ENCODE measurements at regions not wholly inside any gene's neighbourhood (a gene's known extent, or its start where the extent isn't known, plus 50 kb on each side); places are given as distances from the start of the nearest gene placed in this dataset.
"Not testable (repeated sequence)": the region's sequence is repeated elsewhere in the genome, so short reads cannot be mapped to it uniquely, and the experiment has no call there.

DNA sequence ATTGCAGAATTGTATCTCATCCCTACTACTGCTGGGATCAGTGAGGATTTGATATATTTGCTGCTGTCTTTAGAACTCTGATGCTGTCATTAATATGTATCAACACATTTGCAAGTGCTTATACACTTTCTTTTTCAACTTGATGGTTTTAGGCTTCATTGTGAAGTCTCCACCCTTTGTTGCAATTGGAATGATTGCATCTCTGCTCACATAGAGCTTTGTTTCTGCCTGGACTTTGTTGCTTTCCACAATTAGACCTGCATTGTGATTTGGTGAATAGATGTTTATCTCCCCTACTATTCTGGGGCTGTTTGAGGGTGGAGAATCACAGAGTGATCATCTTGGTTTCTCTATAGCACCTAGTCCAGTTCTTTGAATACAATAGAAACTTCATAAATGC lies 666.7 kb downstream of the EPM2A start:
- DNase-seq (ENCODE audit: low read depth) = no peak

DNA sequence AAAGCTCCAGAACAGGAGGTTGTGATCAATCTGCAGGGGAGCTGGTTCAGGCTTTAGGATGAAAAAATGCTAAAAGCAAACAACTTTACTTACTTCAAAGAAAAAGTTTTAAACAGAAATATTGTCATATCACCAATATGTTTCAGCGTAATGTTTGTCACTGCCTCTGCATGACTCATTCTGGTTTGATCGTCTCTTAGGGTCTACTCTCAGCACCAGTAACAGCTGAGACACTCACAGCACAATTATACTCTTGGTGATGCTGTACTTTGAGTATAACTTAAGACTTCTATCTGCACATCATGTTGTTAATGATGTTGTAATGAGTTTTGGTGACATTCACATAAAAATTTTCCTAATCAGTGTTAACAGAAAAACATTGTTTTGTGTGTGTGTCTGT lies 665.4 kb downstream of the EPM2A start:
- DNase-seq (ENCODE audit: low read depth) = no peak

DNA sequence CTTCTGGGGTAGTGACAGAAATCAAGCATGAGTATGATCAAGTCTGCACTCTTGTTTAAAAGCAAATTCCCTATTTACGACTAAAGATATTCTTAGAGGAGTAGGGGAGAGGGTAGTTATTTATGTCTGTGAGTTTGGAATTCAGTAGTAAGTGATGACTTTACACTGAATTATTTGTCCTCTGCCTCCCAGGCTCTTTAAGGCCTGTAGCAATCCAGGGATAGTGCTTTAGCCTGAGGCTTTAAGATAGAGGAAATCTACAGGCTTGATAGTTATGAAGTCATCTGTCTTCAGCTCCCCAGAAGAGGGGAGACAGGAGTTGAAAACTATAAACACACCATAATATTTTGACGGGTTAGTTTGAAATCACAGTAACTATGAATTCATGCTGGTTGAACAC lies 664.5 kb downstream of the EPM2A start:
- no peak for DNase-seq (ENCODE audit: low read depth)

DNA sequence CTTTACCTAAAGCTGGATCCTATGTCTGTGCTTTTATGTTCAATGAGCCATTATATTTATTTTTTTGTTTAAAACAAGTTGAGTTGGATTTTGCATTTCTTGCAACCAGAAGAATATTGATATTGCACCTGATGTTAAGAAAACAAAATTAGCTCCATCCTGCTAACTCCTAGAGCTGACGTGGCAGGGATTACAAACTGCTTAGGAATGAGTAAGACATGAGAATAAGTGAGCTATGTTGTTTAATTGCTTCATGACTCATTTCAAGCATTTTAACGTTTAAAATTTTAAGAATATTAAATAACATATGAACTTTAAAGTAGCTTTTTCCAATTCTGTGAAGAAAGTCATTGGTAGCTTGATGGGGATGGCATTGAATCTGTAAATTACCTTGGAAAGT lies 663.5 kb downstream of the EPM2A start:
- DNase-seq (ENCODE audit: low read depth) = no peak

DNA sequence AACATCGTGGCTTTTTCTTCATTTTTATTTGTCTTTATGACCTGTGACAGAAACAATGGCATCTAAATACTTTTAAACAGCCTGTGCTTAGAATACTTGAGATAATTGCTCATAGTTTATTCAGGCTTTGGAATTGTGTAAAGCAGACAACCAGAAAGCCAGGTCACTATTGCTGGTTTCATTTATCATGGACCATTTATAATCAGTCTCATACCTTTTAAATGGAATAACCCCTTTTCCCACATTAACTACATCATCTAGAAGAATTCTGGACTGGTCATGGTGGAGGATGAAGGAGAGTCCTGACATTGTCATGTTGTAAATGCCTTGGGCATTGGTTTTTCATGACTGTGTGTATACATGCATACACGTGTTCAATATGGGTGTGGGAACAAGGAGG lies 661.5 kb downstream of the EPM2A start:
- DNase-seq (ENCODE audit: low read depth) = no peak

DNA sequence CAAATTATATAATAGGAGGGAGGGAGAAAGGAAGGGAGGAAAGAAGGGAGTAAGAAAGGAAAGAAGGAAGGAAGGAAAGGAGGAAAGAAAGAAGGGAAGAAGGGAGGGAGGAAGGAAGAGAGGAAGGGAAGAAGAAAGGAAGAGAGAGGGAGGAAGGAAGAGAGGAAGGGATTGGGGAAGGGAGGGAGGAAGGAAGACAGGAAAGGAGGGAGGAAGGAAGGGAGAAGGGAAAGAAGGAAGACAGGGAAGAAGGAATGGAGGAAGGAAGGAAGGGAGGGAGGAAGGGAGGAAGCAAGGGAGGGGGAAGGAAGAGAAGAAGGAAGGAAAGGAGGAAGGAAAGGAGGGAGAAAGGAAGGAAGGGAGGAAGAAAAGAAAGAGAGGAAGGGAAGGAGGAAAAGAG lies 660.5 kb downstream of the EPM2A start:
- DNase-seq (ENCODE audit: low read depth) = no peak

DNA sequence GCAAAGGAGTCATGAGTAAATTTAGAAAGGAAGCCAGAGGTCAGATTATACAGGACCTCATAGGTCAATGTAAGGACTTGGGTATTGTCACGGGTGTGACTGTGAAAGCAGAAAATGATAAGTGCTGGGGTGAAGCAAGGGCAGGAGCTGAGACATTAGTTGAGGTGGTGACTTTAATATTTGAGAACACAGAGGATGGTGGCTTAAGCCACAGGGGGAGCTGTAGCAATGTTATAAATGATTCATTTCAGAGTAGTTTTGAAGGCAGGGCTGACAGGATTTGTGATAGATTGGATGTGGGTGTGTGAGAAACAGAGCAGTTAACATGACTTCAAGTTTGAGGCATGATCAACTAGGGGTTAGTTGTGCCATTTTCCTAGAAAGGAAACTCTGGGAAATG lies 659.9 kb downstream of the EPM2A start:
- no peak for DNase-seq (ENCODE audit: low read depth)

DNA sequence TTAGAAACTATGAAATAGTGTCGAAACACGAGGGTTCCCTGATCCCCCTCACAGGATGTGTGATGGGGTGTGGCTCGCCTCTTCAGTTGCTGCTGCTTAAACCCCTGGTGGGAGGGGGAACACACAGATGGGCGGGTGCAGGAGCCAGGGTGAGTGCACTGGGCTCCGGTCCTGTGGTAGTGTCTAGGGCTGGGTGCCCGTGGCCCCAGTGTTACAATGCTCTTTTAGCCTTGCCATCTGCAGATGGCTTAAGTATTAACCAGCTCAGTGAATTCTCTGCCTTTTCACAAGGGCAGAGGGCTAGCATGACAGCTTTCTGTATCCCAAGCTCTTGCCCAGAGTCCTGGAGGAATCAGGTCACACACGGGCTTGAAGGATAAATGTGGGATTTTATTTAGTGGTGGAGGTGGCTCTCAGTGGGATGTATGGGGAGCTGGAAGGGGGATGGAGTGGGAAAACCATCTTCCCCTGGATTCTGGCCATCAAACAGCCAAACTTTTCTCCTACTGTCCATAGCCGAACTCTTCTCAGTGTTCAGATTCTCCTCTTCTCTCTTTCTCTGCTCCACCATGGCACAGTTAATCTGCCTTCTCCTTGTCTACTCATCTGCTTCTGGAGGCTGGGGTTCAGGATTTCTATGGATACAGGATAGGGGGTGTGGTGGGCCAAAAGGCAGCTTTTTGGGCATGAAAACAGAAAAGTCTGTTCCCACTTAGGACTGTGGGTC lies 659.0 kb downstream of the EPM2A start:
- no peak for DNase-seq (ENCODE audit: low read depth)

DNA sequence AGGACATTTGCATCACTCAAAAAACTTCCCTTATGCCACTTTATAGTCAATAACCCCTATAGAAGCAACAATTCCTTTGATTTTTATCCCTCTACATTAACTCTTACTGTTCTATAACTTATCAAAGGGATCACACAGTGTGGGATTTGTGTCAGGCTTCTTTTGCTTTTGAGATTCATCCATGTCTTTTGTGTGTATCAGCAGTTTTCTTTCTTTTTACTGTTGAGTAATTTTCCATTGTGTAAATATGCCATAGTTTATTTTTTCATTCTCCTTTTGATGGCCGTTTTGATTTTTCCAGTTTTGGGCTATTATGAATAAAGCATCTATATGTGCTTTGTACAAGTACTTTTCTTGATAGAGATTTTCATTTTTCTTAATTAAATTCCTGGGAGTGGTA lies 657.9 kb downstream of the EPM2A start:
- no peak for DNase-seq (ENCODE audit: low read depth)

DNA sequence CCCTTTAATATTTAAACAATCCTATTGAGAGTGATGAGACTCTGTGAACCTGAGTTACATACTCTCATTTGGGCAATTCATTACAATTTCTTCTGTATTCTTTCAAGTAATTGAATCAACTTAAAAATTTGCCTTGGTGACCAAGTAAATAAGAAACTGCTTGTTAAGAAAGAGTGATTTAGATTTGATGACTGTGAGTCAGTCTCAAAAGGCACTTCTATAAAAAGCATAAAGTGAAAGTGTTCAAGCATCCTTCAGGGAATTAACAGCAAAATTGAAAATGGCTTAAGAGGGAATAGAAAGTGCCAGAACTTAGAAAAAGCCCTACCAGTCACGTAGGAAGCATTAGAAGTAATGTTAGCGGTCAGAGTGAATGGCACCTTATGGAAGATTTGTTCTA lies 654.7 kb downstream of the EPM2A start:
- DNase-seq (ENCODE audit: low read depth) = no peak

DNA sequence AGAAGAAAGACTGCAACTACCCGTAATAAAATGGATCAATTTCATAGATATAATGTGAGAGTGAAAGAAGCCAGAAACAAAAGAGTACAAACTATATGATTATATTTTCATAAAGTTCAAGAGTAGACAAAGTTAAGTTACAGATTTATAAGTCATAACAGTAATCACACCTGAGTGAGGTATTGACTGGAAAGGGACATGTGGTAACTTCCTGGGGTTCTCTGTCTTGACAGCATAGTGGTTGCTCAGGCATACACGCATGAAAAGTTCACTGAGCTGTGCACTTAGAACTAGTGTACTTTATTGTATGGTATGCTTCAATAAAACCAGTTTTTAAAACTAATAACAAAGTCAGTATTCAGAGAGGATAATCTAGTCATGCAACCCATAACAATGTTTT lies 653.6 kb downstream of the EPM2A start:
- no peak for DNase-seq (ENCODE audit: low read depth)

DNA sequence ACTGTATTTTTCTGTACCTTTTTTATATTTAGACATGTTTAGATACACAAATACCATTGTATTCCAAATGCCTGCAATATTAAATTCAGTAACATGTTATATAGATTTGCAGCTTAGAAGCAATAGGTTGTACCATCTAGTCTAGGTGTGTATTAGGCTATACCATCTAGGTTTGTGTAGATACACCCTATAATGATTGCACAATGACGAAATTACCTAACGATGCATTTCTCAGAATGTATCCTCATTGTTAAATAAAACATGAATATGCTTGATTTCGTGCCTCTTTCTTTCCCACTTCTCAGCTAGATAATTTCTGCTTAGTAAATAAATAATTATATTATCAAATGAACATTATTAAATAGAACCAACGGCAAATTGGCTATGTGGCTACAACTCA lies 653.0 kb downstream of the EPM2A start:
- DNase-seq (ENCODE audit: low read depth) = no peak

DNA sequence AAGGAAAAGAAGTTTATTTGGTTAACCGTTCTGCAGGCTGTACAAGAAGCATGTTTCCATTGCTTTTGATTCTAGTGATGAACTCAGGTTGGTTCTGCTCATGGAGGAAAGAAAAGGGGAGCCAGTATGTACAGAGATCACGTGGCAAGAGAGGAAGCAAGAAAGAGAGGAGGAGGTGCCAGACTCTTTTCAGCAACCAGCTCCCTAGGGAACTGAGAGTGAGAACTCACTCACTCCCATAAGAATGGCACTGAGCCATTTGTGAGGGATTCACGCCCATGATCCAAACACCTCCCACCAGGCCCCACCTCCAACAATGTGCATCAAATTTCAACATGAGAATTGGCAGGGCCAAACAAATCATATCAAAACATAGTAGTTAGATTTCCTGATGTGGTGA lies 649.1 kb downstream of the EPM2A start:
- DNase-seq (ENCODE audit: low read depth) = no peak

DNA sequence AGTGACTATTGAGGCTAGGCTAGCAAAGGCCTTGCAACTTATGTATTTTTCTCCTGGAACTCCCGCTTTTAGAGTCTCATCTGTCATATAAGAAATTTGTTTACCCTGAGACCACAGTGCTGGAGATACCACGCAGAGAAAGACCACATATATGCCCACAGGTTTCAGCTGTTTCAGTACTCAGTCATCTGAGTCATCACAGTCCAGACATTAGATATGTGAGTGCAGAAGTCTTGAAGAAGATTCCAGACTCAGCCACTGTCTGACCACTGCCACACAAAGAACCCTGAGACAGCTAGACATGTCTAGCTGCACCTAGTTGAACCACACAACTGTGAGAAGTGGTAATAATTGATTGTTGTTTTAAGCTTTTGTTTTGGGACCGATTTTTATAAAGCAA lies 648.3 kb downstream of the EPM2A start:
- no peak for DNase-seq (ENCODE audit: low read depth)

DNA sequence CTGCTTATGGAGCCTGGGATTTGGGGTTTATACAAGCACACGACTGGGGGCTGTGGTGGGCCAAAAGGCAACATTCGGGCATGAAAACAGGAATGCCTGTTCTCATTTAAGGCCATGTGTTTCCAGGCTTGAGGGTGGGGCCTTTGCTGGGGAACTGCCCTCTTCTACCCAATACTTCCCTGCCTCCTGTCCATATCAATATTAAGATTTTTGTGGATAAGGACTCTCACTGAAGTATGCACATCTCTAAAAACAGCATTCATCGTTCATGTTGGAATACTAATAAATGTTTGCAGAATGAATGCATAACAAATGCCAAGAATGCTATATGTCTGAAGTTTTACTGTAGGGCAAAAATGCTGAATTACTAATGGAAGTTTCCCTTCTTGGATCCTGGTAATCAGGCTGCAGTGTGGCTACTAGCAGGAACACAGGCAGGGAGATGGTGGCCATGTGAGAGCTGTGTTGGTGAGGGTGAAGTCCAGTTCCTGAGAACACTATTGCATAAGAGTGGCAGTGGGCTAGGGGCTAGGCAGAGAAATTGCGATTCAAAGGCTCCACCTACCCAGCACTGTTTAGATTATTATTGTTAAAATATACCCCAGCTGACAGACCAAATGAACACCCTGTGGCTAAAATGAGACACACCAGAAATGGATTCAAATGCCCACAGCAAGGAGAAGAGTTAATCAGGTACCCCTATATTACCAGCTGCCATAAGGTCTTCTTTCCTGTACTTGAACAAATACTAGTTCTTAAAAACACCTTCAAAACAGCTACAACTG lies 644.3 kb downstream of the EPM2A start:
- no peak for DNase-seq (ENCODE audit: low read depth)

DNA sequence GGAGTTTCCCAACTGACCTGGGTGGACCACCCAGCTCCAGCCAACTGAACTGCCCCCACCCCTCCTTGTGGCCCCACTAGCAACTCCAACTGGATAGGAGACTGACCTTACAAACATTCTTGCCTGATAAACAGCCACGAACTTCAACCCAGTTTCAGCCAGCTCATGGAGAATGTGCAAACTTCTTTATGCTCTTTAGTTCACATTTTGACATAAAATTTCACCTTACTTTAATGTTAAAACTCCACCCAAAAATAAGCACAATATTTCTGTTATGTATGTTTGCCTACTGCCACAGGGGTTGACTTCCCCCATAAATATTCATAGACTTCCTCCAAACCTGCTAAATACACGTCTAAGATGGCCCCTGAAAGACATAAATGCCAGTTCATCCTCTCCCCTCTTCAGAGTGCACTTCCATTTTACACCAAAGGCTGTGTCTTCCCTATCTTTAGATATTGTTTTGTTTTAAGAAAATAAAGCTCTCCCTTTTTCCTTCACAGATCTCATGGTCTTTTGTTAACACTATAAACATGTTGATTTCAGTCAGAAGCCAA lies 643.7 kb downstream of the EPM2A start:
- DNase-seq (ENCODE audit: low read depth) = no peak

DNA sequence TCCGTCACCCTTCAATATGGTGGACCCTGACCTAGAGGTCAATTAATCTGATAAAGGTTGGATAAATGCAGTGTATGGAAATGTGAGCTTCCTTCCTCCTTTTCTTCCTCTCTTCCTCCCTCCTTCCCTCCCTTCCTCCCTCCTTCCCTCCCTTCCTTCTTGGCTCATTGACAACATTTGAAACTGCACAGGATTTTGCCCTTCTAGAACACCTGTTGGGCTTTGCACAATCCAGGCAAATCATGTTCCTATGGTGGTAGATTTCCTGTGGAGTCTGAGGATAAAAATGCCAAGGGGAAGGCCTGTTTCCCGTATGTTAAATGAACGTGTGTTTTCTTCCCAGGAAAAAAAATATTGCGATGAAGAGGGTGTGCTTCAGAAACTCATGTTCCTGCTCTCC lies 642.8 kb downstream of the EPM2A start:
- no peak for DNase-seq (ENCODE audit: low read depth)

DNA sequence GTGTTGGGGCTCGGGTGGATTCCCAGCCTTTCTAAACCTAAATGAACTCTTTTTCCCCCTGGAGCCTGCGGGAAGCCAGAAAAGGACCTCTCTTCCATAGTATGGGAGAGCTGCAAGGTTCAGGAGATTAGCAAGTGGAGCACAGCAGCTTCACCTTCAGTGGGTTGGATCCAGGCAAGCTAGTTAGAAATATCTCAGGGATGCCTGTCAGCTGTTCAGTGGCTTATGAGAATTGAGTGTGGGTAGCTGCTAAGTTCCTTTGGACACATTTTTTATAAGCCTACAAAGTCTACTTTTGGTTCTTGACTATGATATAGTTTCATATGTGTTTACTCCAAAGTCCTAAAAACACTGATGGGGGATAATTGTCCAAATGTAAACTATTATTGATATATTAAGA lies 642.1 kb downstream of the EPM2A start:
- no peak for DNase-seq (ENCODE audit: low read depth)

DNA sequence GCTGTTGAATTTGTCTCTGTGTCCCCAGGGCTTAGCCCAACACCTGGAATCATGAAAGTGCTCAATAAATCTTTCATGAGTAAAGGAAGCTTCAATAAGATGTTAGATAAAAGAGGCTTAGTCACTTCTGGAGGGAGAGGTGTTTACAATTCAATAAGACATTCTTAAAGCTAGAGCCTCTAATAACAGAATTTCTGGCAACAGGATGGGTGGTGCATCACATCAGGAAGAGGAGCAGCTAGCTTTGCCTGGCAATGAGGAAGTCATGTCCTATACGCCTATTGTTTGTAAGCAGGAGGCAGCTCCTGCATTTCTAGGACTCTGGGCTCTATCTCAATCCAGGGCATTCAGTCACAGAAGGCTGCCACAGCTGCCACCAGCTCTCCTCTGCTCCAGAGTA lies 638.5 kb downstream of the EPM2A start:
- no peak for DNase-seq (ENCODE audit: low read depth)

DNA sequence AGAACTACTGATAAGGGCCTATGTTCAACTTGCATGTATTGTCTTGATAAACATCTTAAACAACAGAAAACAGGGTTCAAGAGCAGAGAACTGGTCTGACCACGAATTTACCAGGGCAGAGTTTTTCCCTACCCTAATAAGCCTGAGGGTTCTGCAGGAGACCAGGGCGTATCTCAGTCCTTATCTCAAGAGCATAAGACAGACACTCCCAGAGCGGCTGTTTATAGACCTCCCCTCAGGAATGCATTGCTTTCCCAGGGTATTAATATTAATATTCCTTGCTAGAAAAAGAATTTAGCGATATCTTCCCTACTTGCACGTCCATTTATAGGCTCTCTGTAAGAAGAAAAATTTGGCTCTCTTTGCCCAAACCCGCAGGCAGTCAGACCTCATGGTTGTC lies 637.2 kb downstream of the EPM2A start:
- DNase-seq (ENCODE audit: low read depth) = not testable (repeated sequence)

DNA sequence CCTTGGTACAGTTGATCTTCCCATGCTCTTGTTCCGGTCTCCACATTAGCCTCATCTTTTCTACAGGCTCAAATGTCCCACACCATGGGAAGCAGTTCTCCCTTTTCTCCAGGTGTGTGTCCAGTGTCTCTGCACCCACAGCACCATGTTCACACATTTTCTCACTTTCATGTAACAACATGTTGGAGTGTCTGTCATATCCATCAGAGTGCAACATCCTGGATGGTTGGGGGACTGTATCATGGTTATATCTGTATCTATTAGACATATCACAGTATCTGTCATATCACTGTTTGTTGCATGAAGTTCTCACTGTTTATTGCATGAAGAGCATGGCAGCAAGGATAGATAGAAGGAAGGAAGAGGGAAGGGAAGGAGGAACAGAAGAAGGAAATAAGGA lies 635.6 kb downstream of the EPM2A start:
- DNase-seq (ENCODE audit: low read depth) = no peak

DNA sequence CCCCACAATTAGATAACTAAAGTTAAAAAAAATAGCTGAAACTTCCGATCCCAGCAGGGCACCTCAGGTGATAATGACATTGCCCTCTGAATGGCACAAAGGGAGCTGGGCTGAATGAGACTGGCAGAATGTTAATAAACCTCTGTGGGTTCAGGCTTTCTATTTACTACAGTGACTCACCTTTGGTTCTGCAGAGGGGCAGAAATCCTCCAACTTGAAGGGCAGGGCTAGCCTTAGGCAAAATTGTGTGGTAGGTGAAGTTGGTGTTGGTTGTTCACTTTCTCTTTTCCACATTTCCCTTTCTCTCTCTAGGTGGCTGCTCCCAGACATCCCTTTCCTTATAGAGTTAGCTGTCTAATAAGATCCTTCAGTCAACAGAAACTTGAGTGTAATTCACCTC lies 625.2 kb downstream of the EPM2A start:
- DNase-seq (ENCODE audit: low read depth) = no peak

DNA sequence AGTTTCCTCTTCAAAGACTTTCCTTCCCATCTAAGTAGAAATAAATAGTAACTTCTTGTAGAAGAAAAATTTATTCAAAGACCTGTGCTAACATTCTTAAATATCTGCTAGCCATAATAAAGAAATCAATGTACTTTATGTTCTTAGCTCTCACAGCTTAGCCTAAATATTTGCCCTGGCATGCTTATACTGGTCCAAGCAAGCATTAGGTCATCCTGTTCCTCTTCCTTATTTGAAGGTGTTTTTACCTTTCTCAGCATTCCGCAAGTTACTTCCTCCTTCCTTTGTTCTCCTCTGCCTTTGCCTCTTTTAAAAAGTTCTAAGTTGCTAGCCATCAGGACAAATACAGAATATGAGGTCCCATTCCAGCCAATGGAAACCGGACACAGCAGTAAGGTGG lies 623.9 kb downstream of the EPM2A start:
- DNase-seq (ENCODE audit: low read depth) = not testable (repeated sequence)

Data from T follicular helper cell (primary cell).